GM12878 (cell line): ENCODE measurements at regions not wholly inside any gene's neighbourhood (a gene's known extent, or its start where the extent isn't known, plus 50 kb on each side); places are given as distances from the start of the nearest gene placed in this dataset.

Source experiments
- ATAC-seq: fragments of 200-7000 bp; cut with Tn5 transposase; 3 replicates; pipeline ENCODE4 v1.9.1; 2020; ENCODE audit warnings: mild to moderate bottlenecking, moderate library complexity
- BruUV-seq: library from RNA; stranded (reverse); fragments of 400-500 nt; replicated peaks from 2 replicates; lab custom pipeline; 2021; lab: Mats Ljungman, UMichigan
- CTCF ChIA-PET: fragments of 300-600 bp; sonication (Branson Sonifier 250); formaldehyde crosslinking; extraction: SDS; loops from one replicate; lab custom pipeline; 2021; ENCODE audit warnings: inconsistent platforms; lab: Yijun Ruan, JAX
- POLR2A ChIA-PET: fragments of 350-600 bp; formaldehyde crosslinking; extraction: SDS; loops from one replicate; lab custom pipeline; 2021; ENCODE audit warnings: inconsistent platforms; lab: Charles Lee
- RAD21 ChIA-PET: fragments of 300-600 bp; sonication (Branson Sonifier 250); formaldehyde crosslinking; loops from one replicate; lab custom pipeline; 2023; ENCODE audit warnings: antibody characterized with exemption; ENCODE audit not compliant: unreplicated experiment; lab: Charles Lee
- SMC1A ChIA-PET: fragments of 300-600 bp; sonication (Branson Sonifier 250); formaldehyde crosslinking; loops from one replicate; lab custom pipeline; 2023; ENCODE audit not compliant: unreplicated experiment, uncharacterized antibody; lab: Charles Lee
- DNase-seq: peaks from one replicate; pipeline ENCODE4 v3.0.0-alpha.2; 2011; ENCODE audit warnings: low read depth, low spot score
- FAIRE-seq: peaks from 3 replicates; lab custom pipeline; 2011; peaks lifted over from hg19 to GRCh38; lab: Jason Lieb, UNC
- H2AFZ ChIP-seq: 2 replicates; pipeline ENCODE4 v1.6.0; 2011; ENCODE audit warnings: low read depth, low read length, control low read depth; ENCODE audit not compliant: control insufficient read depth
- H3K27ac ChIP-seq: 2 replicates; pipeline ENCODE4 v1.5.1; 2011; ENCODE audit warnings: control low read depth; ENCODE audit not compliant: control insufficient read depth, insufficient read depth
- H3K27me3 ChIP-seq, 2 experiments: replicated peaks in 1 of 2; 2 replicates each; pipeline versions ENCODE4 v1.6.0 to v1.6.1; 2011; ENCODE audit warnings: low read length in 1 of 2; ENCODE audit not compliant: control insufficient read depth in 2 of 2, insufficient read depth in 2 of 2
- H3K36me3 ChIP-seq, 2 experiments: 2 replicates each; pipeline ENCODE4 v1.5.1; 2011; ENCODE audit warnings: low read length in 1 of 2; ENCODE audit not compliant: control insufficient read depth in 2 of 2, insufficient read depth in 2 of 2
- H3K4me1 ChIP-seq: 2 replicates; pipeline ENCODE4 v1.6.1; 2011; ENCODE audit warnings: mild to moderate bottlenecking, low read length, moderate library complexity, mixed read lengths; ENCODE audit not compliant: control insufficient read depth, insufficient read depth
- H3K4me2 ChIP-seq: 2 replicates; pipeline ENCODE4 v1.6.0; 2011; ENCODE audit warnings: control low read depth; ENCODE audit not compliant: control insufficient read depth, insufficient read depth
- H3K4me3 ChIP-seq: fragments of 200-600 bp; sonication (generic); 2 replicates; pipeline ENCODE4 v1.5.1; 2016
- H3K79me2 ChIP-seq: 2 replicates; pipeline ENCODE4 v1.6.0; 2011; ENCODE audit warnings: low read length; ENCODE audit not compliant: control insufficient read depth, insufficient read depth
- H3K9ac ChIP-seq: 2 replicates; pipeline ENCODE4 v1.8.0; 2011; ENCODE audit warnings: low read length, control low read depth, mixed read lengths; ENCODE audit not compliant: control insufficient read depth, insufficient read depth
- H3K9me3 ChIP-seq: replicated peaks from 3 replicates; pipeline ENCODE4 v1.5.1; 2011; ENCODE audit warnings: mild to moderate bottlenecking, low read length; ENCODE audit not compliant: control insufficient read depth, insufficient read depth
- H4K20me1 ChIP-seq: 2 replicates; pipeline ENCODE4 v1.6.0; 2011; ENCODE audit not compliant: control insufficient read depth, insufficient read depth
- IKZF1 ChIP-seq: fragments of 450-650 bp; conservative IDR thresholded peaks from 2 replicates; pipeline ENCODE4 v1.6.1; 2017; ENCODE audit warnings: antibody characterized with exemption, mild to moderate bottlenecking
- IRF4 ChIP-seq: IDR thresholded peaks from 2 replicates; pipeline ENCODE4 v1.6.1; 2011; ENCODE audit warnings: low read depth, low read length
- LARP7 ChIP-seq: fragments of 450-650 bp; IDR thresholded peaks from 2 replicates; pipeline ENCODE4 v1.6.1; 2017; ENCODE audit warnings: mild to moderate bottlenecking
- MEF2A ChIP-seq: IDR thresholded peaks from 2 replicates; pipeline ENCODE4 v1.6.1; 2011; ENCODE audit warnings: low read depth, mild to moderate bottlenecking, low read length, moderate library complexity; ENCODE audit not compliant: insufficient read depth
- MTA2 ChIP-seq: fragments of 450-650 bp; IDR thresholded peaks from 2 replicates; pipeline ENCODE4 v1.6.1; 2016; ENCODE audit warnings: low read depth, mild to moderate bottlenecking, moderate library complexity
- POLR2AphosphoS2 ChIP-seq: IDR thresholded peaks from 2 replicates; pipeline ENCODE4 v1.6.1; 2011; ENCODE audit warnings: low read depth, mild to moderate bottlenecking, low read length, improper control_type of control experiment, moderate library complexity
- POLR2AphosphoS5 ChIP-seq: IDR thresholded peaks from 2 replicates; pipeline ENCODE4 v1.6.1; 2011; ENCODE audit warnings: mild to moderate bottlenecking, low read length, inconsistent platforms
- SREBF1 ChIP-seq: IDR thresholded peaks from 2 replicates; pipeline ENCODE4 v1.6.1; 2012; ENCODE audit warnings: mild to moderate bottlenecking, low read length
- TBL1XR1 ChIP-seq: IDR thresholded peaks from 2 replicates; pipeline ENCODE4 v1.6.1; 2012; ENCODE audit warnings: low read depth, low read length, improper control_type of control experiment
- TCF3 ChIP-seq: IDR thresholded peaks from 2 replicates; pipeline ENCODE4 v1.6.1; 2012; ENCODE audit warnings: low read depth, mild to moderate bottlenecking, low read length, borderline replicate concordance; ENCODE audit not compliant: insufficient read depth
- WGBS: methylation state at CpG from one replicate; pipeline ENCODE4 v1.1.6; 2016; ENCODE audit warnings: low lambda C conversion rate; ENCODE audit not compliant: insufficient replicate concordance, insufficient coverage; ENCODE audit errors: missing lambda C conversion rate; 5-methylcytosine and 5-hydroxymethylcytosine counted together
- in situ Hi-C: fragments of 300-500 bp; cut with MboI; formaldehyde crosslinking; loops from 9 replicates; pipeline ENCODE4 v1.14.3; 2018; ENCODE audit warnings: mixed read lengths
- intact Hi-C: fragments of 100-400 bp; cut with micrococcal nuclease; formaldehyde crosslinking; loops from one replicate; pipeline ENCODE4 v1.14.2; 2022; ENCODE audit not compliant: unreplicated experiment

DNA sequence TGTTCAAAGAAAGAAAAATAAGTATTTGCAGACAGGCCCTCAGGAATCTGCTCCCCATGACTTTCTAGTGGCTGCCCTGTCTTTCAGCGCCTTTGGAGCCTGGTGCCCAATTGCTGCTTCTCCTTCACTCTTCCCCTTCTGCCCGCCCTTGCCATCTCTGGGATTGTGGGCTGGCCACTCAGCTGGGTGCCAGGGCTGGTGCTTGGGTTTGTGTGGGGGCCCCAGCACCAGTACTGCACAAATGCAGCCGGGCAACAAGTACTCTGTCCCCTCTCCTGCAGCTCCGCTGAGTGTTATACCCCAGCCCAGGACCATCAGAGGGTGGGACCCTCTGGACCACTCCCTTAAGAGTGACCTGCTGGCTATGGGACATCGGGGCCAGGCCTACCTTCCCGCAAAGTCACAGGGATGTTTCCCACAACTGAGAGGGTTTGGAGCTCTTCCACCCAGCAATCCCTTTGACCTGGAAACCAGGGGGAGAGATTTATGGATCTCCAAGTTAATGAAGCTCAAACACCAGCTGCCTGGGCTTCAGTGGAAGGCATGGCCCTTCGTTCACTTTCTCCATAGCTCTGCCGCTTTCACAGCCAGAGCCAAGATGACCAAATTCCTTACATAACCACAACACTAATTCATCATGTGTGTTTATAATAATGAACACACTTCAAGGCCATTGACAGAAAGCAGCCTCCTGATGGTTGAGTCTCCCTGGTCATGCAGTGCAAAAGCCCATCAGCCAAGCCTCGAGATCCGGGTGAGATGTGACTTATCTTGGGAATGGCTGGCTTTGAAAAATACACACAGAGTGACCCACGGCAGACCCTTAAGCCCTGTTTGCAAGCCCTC lies 313.9 kb upstream of the ZNF32 start:
- POLR2A ChIA-PET, result no interaction called here
- peaks cover 4% of the 10 kb centered on the region; the same call in 1 of the 2 replicates for H3K4me1 ChIP-seq
- no peak overlapping the region for H2AFZ ChIP-seq
- H3K4me3 ChIP-seq, result no peak overlapping the region
- no peaks in the 10 kb centered on the region; a peak in 1 of 4 replicates for H3K27me3 ChIP-seq
- no peak for ATAC-seq
- RAD21 ChIA-PET, result no interaction called here
- SMC1A ChIA-PET, result interaction anchor here (0.5 to 4.8 kb wide), 4 partner anchors 13 to 212 kb away, joined by 3 to 22 read pairs (median 4); no protein-coding TSS in a partner anchor
- CTCF ChIA-PET, result no interaction called here
- no TSS peak for BruUV-seq
- no peaks in the 10 kb centered on the region for H3K36me3 ChIP-seq
- in situ Hi-C loops (no loop called here), intact Hi-C loops (no loop called here)
- no peaks in the 10 kb centered on the region for H3K79me2 ChIP-seq
- FAIRE-seq, result no peak
- DNase-seq, result no peak
- WGBS, result 33% methylated on average over 11 of the region's 11 CpGs
- no peak overlapping the region for H3K4me2 ChIP-seq
- H3K27ac ChIP-seq, result no peak overlapping the region
- no peak overlapping the region for H3K9ac ChIP-seq
- no peaks in the 10 kb centered on the region for H4K20me1 ChIP-seq
- TF ChIP-seq POLR2AphosphoS5 (no peak), MTA2 (no peak), SREBF1 (no peak), TBL1XR1 (no peak), TCF3 (no peak), MEF2A (no peak), LARP7 (no peak), IKZF1 (no peak), IRF4 (no peak), POLR2AphosphoS2 (no peak)
- no peaks in the 10 kb centered on the region; the same call in 2 of the 3 replicates for H3K9me3 ChIP-seq
